ENCODE measurements at regions not wholly inside any gene's neighbourhood (a gene's known extent, or its start where the extent isn't known, plus 50 kb on each side); places are given as distances from the start of the nearest gene placed in this dataset.

GRCh38 chr9:29799227-29799626, 2225.9 kb upstream of the C9orf72 start:
- no peak overlapping the region for H2AFZ ChIP-seq
- TF ChIP-seq CTCF (conservative IDR thresholded peaks at IDR 0.05), result no peak
- no peak for TF ChIP-seq EZH2 (IDR thresholded peaks at IDR 0.05; ENCODE audit: low read depth)
- H3K4me1 ChIP-seq (replicated peaks; ENCODE audit: insufficient read depth), result no peaks in the 10 kb centered on the region
- no peaks in the 10 kb centered on the region for H3K79me2 ChIP-seq (ENCODE audit: low read depth)
- no peaks in the 10 kb centered on the region for H4K20me1 ChIP-seq (ENCODE audit: insufficient read depth)
- CTCF ChIA-PET, result no interaction called here
- POLR2A ChIA-PET (ENCODE audit: unreplicated experiment), result no interaction called here
- H3K36me3 ChIP-seq (ENCODE audit: low read depth), result no peaks in the 10 kb centered on the region
- BruUV-seq (replicated peaks), result no TSS peak
- no peak overlapping the region for H3K4me3 ChIP-seq
- DNase-seq, result no peak
- intact Hi-C loops (cut with micrococcal nuclease; ENCODE audit: unreplicated experiment), result no loop called here
- no peaks in the 10 kb centered on the region for H3K27me3 ChIP-seq (ENCODE audit: insufficient read depth, low read depth)
- H3F3A ChIP-seq (ENCODE audit: insufficient read depth, low read depth), result no peaks in the 10 kb centered on the region
- H3K9me3 ChIP-seq (ENCODE audit: insufficient read depth, low read depth), result no peaks in the 10 kb centered on the region
- no peaks in the 10 kb centered on the region for H3K9me2 ChIP-seq (ENCODE audit: insufficient read depth)
- no peak overlapping the region for H3K27ac ChIP-seq
- H3K4me2 ChIP-seq, result no peak overlapping the region

GRCh38 chr9:29800821-29801220, 2227.5 kb upstream of the C9orf72 start:
- no peak overlapping the region for H3K27ac ChIP-seq
- no peaks in the 10 kb centered on the region for H3K27me3 ChIP-seq (ENCODE audit: insufficient read depth, low read depth)
- no peaks in the 10 kb centered on the region for H3F3A ChIP-seq (ENCODE audit: insufficient read depth, low read depth)
- DNase-seq, result no peak
- H3K4me3 ChIP-seq, result no peak overlapping the region
- H3K36me3 ChIP-seq (ENCODE audit: low read depth), result no peaks in the 10 kb centered on the region
- no TSS peak for BruUV-seq (replicated peaks)
- intact Hi-C loops (cut with micrococcal nuclease; ENCODE audit: unreplicated experiment), result no loop called here
- TF ChIP-seq CTCF (conservative IDR thresholded peaks at IDR 0.05), result no peak
- TF ChIP-seq EZH2 (IDR thresholded peaks at IDR 0.05; ENCODE audit: low read depth), result no peak
- H3K4me2 ChIP-seq, result no peak overlapping the region
- POLR2A ChIA-PET (ENCODE audit: unreplicated experiment), result no interaction called here
- no peaks in the 10 kb centered on the region for H3K79me2 ChIP-seq (ENCODE audit: low read depth)
- CTCF ChIA-PET, result no interaction called here
- H3K9me3 ChIP-seq (ENCODE audit: insufficient read depth, low read depth), result no peaks in the 10 kb centered on the region
- no peaks in the 10 kb centered on the region for H4K20me1 ChIP-seq (ENCODE audit: insufficient read depth)
- H3K9me2 ChIP-seq (ENCODE audit: insufficient read depth), result no peaks in the 10 kb centered on the region
- H3K4me1 ChIP-seq (replicated peaks; ENCODE audit: insufficient read depth), result no peaks in the 10 kb centered on the region
- H2AFZ ChIP-seq, result no peak overlapping the region

- BruUV-seq (replicated peaks), result no TSS peak
- H3K4me3 ChIP-seq, result no peak overlapping the region
- H3K27me3 ChIP-seq (ENCODE audit: insufficient read depth, low read depth), result no peaks in the 10 kb centered on the region
- H3K36me3 ChIP-seq (ENCODE audit: low read depth), result no peaks in the 10 kb centered on the region
- H3K9me2 ChIP-seq (ENCODE audit: insufficient read depth), result no peaks in the 10 kb centered on the region
- no peaks in the 10 kb centered on the region for H3K9me3 ChIP-seq (ENCODE audit: insufficient read depth, low read depth)
- TF ChIP-seq EZH2 (IDR thresholded peaks at IDR 0.05; ENCODE audit: low read depth), result no peak
- no peak for TF ChIP-seq CTCF (conservative IDR thresholded peaks at IDR 0.05)
- H2AFZ ChIP-seq, result no peak overlapping the region
- ChIA-PET POLR2A (ENCODE audit: unreplicated experiment) (interaction anchor here (0.6 kb wide), 1 partner anchor 749 kb away, joined by 3 read pairs; no protein-coding TSS in a partner anchor), CTCF (no interaction called here)
- no peaks in the 10 kb centered on the region for H3K79me2 ChIP-seq (ENCODE audit: low read depth)
- no peak overlapping the region for H3K4me2 ChIP-seq
- intact Hi-C loops (cut with micrococcal nuclease; ENCODE audit: unreplicated experiment), result no loop called here
- no peak for DNase-seq
- H3K27ac ChIP-seq, result no peak overlapping the region
- H3F3A ChIP-seq (ENCODE audit: insufficient read depth, low read depth), result no peaks in the 10 kb centered on the region
- no peaks in the 10 kb centered on the region for H4K20me1 ChIP-seq (ENCODE audit: insufficient read depth)
- H3K4me1 ChIP-seq (replicated peaks; ENCODE audit: insufficient read depth), result no peaks in the 10 kb centered on the region
Measured at GRCh38 chr9:29802454-29802853, 2229.2 kb upstream of the C9orf72 start.

All from PC-9 (cell line).